H1 (cell line): ENCODE measurements at regions not wholly inside any gene's neighbourhood (a gene's known extent, or its start where the extent isn't known, plus 50 kb on each side); places are given as distances from the start of the nearest gene placed in this dataset.

ENCODE experiments used
- BRCA1 ChIP-seq: IDR thresholded peaks from 2 replicates; pipeline ENCODE4 v1.6.1; 2012; ENCODE audit warnings: low read depth, low read length, improper control_type of control experiment
- CTCF ChIP-seq, 3 experiments: IDR thresholded peaks; 1 replicate in 2 of 3; 2 replicates in 1 of 3; pipeline versions ENCODE4 v1.5.1 to v1.6.1; 2011; ENCODE audit warnings: low read length in 3 of 3, mild to moderate bottlenecking in 3 of 3, inconsistent platforms in 2 of 3, low read depth in 1 of 3, moderate library complexity in 1 of 3; ENCODE audit not compliant: insufficient read depth in 1 of 3; ENCODE audit errors: control extremely low read depth in 1 of 3
- EZH2 ChIP-seq: fragments of 200-600 bp; sonication (generic); IDR thresholded peaks from 2 replicates; pipeline ENCODE4 v1.7.1; 2012; ENCODE audit warnings: low read depth, mild to moderate bottlenecking, moderate library complexity, low read length, inconsistent platforms; ENCODE audit not compliant: severe bottlenecking
- POLR2A ChIP-seq, 2 experiments: IDR thresholded peaks; 1 replicate in 1 of 2; 2 replicates in 1 of 2; pipeline ENCODE4 v1.6.1; 2011; ENCODE audit warnings: low read depth in 2 of 2, low read length in 2 of 2, mild to moderate bottlenecking in 2 of 2; ENCODE audit errors: control extremely low read depth in 1 of 2
- POLR2AphosphoS5 ChIP-seq: IDR thresholded peaks from 2 replicates; pipeline ENCODE4 v1.6.1; 2011; ENCODE audit warnings: low read depth, low read length
- RNF2 ChIP-seq: fragments of 200-900, 300-1000 bp; sonication (generic); IDR thresholded peaks from 2 replicates; pipeline ENCODE4 v1.7.1; 2016; ENCODE audit warnings: borderline replicate concordance, low read depth, mild to moderate bottlenecking, antibody characterized with exemption, low read length; ENCODE audit not compliant: poor library complexity, severe bottlenecking; ENCODE audit errors: missing control alignments
- SIX5 ChIP-seq: IDR thresholded peaks from 2 replicates; pipeline ENCODE4 v1.6.1; 2011; ENCODE audit warnings: mild to moderate bottlenecking, low read depth, low read length
- SP1 ChIP-seq: IDR thresholded peaks from 2 replicates; pipeline ENCODE4 v1.6.1; 2011; ENCODE audit warnings: low read depth, low read length
- YY1 ChIP-seq: IDR thresholded peaks from 2 replicates; pipeline ENCODE4 v1.6.1; 2011; ENCODE audit warnings: low read depth, mild to moderate bottlenecking, low read length

- no peak for TF ChIP-seq CTCF (IDR thresholded peaks at IDR 0.05; ENCODE audit: control extremely low read depth in 1 of 3, insufficient read depth in 1 of 3, low read depth in 1 of 3, low read length in 3 of 3)
- TF ChIP-seq POLR2AphosphoS5: no peak
- TF ChIP-seq SP1: no peak
- no peak for TF ChIP-seq BRCA1
- TF ChIP-seq RNF2: no peak
- TF ChIP-seq POLR2A (IDR thresholded peaks at IDR 0.05; ENCODE audit: control extremely low read depth in 1 of 2, low read depth in 2 of 2, low read length in 2 of 2): no peak
- no peak for TF ChIP-seq EZH2
- TF ChIP-seq SIX5: no peak
- TF ChIP-seq YY1: no peak
Observed at GRCh38 chr4:180966312-180966711, 1276.9 kb upstream of the TENM3 start.
